ENCODE measurements at regions not wholly inside any gene's neighbourhood (a gene's known extent, or its start where the extent isn't known, plus 50 kb on each side); places are given as distances from the start of the nearest gene placed in this dataset.

DNA sequence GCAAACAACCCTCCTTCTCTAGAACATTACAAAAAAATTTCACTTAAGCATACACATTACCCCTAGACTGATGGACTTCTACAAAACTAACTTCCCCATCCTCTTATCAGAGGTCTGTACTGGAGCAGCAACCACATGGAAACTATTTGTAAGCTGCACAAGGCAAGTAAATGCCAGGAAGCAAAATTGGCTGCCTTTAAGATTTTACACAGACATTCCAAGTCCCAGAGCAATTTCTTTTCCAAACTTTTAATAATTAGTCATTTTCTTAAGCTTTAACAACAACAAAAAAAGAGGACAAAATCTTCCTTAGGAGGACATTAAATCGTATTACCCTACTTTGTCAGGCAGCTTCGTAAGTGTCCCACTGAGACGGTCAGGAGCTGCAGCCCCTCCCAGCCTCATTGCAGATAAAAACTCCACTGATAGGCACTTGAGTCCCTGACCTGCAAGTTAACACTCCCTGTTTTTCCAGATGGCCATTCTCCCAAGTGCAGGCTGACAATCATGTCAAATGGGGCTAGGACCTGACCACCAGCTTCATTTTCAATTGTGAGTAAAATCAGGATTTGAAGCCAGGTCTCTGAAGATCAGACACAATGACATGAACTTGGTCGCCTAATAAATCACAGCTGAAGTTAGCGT is 680.1 kb downstream of the DIAPH3 start:
- no peak for DNase-seq (ENCODE audit: low read depth in 3 of 3)

DNA sequence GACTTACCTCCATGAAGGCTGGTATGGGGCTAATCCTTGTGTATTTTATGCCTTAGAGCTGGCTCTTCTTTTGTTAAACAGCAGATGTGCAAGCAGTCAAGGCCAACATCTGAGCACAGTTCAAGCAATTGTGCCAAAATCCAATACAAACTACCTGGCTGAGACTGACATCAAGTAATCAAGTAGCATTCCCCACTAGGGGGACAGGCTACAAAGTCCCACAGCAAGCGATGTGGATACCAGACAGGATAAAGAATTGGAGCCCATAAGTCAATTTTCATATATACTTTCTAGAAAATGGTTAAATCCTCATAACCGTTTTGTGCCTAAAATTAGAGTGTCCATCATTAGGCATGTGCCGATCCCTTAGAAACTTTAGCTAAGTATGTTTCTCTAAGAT is 675.8 kb downstream of the DIAPH3 start:
- no peak for DNase-seq (ENCODE audit: low read depth in 3 of 3)

DNA sequence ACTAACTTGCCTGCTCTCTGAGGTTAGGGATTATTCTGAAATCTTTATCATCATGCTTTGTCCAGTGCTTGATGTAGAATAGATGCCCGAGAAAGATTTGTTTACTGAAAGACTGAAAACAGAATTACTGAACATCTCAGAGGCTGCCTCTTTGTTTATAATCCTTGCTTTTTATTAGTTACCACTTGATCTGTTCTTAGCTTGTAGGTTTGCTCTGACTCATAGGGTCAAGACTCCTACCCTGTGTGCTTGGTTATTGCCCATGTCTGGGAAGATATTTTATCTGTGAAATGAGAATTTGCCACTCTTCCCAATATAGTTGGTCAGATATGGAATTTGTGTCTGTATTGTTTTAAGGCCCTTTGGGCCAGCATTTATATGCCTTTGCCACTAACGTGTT is 675.3 kb downstream of the DIAPH3 start:
- no peak for DNase-seq (ENCODE audit: low read depth in 3 of 3)

DNA sequence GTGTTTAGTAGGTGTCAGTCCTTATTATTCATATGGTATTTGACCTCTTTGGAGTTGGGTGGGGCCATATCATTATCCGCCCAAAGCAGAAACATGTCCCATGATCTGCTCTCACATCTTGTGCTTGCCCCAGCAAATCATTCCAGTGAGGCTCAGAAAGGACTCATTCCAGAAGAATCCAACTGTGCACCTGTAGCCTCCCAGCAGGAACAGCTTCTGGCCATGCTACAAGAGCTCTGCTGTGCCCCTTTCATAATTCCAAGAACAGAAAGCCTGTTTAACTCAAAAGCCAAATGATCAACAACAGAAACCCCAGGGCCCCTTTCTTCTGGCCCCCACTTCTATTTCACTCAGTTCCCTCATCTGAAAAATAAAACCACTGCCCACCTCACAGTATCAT is 673.1 kb downstream of the DIAPH3 start:
- DNase-seq (ENCODE audit: low read depth in 3 of 3) = no peak

DNA sequence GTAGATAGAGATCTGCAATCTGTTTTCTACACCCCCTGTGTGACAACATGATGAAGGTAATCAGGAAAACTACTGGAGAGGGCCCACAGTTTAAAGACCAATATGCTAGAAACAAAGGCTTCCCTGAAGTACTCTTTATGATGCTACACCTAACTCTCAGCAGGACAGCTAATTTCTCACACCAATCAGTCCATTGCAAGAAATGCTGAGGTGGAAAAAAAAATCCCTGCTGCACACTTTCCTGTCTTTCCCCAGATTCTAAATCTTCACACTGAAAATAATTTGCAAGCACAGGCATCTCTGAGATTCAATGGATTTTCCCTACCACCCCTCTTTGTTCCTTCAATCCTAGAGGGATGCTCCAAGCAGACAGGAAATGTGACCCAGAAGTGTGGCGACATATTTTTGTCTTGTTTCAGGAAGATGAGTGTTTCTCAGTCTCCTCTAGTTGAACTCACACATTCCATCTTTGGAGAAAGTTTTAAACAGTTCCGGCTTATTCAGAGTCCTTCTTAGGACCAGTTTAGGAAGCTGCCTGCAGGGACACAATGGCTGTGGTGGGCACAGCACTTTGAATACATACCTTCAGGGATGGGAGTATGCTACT is 671.6 kb downstream of the DIAPH3 start:
- DNase-seq (ENCODE audit: low read depth in 3 of 3) = no peak

DNA sequence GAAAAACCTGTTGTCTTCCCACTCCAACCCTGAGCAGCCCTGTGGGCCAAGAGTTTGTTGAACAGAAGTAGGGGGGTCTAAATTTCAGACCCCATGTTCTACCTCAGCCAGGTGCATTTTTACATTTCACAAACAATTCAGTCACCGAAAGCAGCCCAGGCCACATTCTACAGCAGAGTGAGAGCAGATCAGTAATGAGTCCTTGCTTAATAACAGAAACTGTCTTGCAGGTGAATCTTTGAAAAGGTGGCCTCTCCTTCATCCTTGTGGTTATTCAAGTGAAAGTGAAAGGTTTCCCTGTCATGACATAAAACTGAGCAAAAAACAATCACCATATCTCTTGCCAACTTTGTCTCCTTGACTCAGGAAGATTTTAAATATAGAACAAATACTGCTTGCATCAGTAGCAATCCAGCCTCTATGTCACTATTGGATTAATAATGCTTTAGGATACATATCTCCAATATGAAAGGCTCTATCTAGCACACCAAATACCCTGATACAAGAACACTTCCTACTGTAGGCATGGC is 670.2 kb downstream of the DIAPH3 start:
- no peak for DNase-seq (ENCODE audit: low read depth in 3 of 3)

DNA sequence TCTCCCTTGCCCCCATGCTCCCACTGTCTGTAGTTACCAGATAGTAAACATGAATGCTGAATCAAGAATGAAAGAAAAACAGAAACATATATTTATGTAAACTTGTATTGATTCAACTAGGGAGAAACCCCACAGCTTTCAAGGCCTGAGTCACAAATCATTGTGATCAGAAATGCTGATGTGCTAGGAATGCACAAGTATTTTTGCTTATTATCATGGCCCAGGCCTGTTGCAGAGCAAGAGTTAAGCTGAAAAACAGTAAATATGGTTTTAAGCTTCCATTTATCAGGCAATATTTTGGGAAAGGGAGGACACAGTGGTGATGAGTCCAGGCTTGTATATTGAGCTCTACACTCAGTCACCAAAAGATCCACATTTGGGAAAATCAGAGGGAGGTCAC is 669.6 kb downstream of the DIAPH3 start:
- no peak for DNase-seq (ENCODE audit: low read depth in 3 of 3)

DNA sequence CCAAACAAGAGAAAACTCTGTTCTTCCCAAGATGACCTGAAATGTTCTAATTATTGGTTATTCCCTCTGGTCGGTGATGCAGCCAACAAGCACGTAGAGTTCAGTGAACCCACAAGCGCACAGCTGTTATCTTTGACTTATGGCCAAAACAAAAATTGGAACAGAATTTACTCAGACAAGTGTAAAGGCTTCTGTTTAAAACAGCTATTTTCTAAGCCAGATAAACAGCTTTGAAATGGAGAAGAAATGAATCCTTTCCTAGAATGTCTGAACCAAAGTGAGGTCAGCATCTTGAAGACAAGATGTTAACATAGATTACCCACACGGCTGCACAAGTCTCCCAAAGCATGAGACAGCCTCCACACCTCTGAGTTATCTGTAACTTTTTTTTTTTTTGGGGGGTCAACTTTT is 669.2 kb downstream of the DIAPH3 start:
- no peak for DNase-seq (ENCODE audit: low read depth in 3 of 3)

DNA sequence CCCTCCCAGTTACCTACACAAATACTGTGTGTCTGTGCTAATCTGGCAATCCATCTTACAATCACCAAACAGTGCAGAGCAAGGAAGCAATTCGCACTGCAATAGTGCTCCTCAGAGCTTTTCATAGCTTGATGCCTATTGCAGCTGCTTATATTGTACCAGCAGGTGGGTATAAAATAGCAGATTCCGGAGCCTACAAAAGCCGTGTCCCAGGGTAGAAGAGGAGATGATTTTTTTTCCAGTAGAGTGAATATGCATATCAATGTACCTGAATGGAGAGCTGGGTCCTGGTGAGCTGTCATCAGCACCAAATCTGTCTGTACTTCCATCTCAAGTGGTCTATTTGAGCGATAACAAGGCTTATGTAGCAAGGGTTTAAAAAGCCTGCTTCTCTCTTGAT is 668.4 kb downstream of the DIAPH3 start:
- DNase-seq (ENCODE audit: low read depth in 3 of 3) = no peak

DNA sequence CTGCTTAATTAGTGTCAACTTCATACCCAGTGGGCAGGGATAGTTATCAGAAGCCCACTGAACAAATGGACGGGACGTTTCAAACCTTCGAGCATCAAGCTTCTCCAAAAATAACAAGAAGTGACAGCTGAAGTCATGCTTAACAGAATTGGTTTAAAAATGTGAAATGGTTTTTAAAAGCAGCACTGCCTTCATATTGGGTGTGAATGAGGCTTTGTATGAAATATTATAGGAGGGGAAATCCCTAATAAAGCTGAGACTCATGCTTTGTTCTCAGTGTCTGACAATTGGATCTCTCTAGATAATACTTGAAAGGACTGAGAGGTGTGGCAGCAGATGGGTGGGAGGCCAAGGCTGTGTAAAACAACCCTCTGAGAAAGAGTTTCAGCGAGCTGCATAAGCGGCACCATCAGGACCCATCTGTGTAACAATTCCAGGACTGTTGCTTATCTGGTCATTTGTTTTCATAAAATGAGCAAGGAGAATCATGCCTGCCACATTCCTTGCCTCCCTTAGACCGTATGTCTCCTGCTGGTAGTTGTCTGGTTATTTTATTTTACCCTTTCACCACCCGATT is 667.7 kb downstream of the DIAPH3 start:
- no peak for DNase-seq (ENCODE audit: low read depth in 3 of 3)

DNA sequence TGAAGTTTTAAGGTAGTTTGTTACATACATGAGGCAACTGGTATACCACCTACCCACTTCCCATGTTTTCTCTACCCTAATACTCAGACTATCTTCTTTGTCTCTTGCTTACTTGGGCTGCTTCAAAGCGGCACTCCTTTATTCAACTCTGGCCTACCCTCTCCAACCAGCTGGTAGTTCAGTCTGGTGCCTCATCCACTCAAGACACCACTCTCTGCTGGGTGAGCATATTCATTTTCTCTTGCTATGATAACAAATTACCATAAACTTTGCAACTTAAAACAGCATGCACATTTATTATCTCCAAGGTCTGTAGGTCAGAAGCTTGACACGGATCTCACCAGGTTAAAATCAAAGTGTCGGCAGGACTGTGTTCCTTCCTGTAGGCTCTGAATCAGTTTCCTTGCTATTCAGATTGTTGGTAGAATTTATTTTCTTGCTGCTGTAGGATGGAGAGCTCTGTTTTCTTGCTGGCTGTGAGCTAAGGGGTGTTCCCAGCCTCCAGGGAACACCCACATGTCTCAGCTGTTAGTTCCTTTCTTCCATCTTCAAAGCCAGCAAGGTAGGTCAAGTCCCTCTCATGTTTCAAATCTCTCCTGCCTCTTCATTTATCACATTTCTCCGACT is 666.0 kb downstream of the DIAPH3 start:
- no peak for DNase-seq (ENCODE audit: low read depth in 3 of 3)

DNA sequence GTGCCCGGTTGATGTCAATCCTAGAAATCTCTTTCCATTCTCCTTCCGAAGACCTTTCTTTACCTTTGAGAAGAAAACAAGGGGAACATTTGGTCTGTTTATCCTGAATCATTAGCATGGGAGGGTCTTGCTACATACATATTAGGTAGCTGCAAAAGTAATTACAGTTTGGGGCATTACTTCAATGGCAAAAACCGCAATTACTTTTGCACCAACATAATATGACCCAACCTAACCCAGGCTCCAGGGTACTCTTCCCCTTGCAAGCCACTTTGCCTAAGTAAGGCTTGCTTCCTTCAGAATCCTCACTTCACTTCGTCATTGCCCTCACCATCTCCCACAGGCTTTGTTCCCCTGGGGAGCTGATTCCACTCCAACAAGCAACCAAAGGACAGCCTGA is 662.7 kb downstream of the DIAPH3 start:
- no peak for DNase-seq (ENCODE audit: low read depth in 3 of 3)

DNA sequence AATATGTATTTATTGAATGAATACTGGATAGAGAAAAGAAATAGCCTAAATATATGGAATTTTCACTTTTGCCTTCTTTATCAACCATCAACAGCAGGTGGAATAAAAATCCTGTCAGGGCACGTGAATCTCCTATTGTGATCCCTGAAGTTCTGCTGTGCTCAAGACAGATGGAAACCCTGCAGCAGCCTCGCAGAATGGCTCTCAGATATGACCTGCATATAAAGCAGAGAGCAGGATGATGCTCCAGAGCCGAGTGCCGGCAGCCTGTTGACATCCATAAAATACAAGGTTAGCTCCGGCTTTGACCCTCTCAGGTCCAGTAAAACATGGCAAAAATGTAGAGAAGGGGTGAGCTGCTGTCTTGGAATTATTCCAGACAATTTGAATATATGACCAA is 659.3 kb downstream of the DIAPH3 start:
- DNase-seq (ENCODE audit: low read depth in 3 of 3) = no peak

DNA sequence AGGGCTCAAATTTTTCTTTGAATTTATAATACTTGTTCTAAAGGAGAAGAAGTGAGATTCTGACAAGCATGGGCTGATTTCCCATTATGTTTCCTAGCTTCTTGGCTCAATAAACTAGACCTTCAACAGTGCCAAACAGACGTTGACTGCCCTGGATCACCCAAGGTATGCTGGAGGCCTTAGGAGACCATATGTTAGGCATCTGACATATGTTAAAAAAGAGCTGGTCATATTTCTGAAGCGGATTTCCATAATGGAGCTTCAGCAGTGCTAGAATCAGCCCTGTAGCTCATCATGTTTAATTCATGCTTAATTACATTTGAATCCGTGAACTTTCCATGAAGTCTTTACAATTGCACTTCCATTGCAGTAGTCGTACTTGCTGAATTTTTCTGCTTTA is 653.3 kb downstream of the DIAPH3 start:
- DNase-seq (ENCODE audit: low read depth in 3 of 3) = no peak

DNA sequence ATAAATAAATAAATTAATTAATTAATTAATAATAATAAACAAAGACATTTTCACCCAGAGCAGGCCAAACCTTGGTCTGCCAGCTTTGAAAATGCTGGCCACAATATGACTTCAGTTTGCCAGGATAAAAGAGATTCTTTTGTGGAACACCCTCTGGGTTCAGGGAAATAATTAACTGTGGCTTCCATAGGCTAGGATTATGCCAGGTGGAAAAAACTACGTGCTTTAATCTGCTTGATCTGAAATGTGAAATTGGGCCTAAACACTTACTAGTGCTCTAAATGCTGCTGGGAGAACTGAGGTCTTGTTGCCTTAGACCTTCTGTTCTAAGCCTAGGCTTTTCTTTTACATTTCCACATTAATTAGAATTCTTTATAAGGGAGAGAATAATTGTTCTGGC is 650.0 kb downstream of the DIAPH3 start:
- DNase-seq (ENCODE audit: low read depth in 3 of 3) = no peak

DNA sequence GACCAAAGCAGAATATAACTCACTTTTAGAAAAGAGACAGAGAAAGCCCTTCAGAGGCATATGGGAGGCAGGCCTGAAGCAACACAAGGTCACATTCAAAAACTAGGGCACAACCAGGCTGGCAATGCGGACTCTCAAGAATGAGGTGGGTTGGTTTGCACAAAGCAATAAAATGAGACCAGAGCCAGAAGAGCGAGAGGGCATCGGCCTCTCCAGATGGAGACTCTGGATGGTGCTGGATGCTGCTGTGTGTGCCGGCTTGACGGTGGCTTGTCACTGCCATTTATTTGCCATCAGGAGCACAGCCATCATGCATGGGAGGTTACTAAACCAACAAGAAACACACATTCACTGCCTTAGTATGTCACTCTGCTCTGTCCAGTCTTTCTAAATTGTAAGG is 649.4 kb downstream of the DIAPH3 start:
- no peak for DNase-seq (ENCODE audit: low read depth in 3 of 3)

DNA sequence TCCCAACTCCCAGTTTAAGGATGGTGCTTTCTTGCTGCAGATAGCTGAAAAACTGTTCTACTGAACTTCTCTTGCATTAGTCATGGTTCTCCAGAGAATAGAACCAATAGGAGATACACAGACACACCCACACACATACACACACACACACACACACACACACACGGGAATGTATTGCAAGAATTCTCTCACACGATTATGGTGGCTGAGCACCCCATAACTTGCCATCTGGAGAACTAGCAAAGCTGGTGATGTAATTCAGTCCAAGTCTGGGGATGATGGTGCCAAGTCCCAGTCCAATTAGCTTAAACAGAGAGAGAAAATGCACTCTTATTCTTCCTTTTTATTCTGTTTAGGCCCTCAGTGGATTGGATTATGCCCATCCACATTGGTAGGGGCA is 643.9 kb downstream of the DIAPH3 start:
- no peak for DNase-seq (ENCODE audit: low read depth in 3 of 3)

DNA sequence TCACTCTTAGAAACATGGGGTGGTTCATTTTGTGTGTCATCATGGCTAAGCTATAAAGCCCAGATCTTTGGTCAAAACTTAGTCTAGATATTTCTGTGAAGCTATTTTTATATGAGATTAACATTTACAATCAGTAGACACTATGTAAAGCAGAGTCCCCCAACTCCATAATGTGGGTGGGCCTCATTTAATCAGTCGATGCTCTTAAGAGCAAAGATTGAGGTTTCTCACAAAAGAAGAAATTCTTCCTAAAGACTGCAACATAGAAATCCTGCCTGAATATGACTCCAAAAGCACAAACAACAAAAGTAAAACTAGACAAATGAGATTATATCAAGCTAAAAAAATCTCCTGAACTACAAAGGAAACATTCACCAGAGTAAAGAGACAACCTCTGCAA is 642.2 kb downstream of the DIAPH3 start:
- DNase-seq (ENCODE audit: low read depth in 3 of 3) = no peak

DNA sequence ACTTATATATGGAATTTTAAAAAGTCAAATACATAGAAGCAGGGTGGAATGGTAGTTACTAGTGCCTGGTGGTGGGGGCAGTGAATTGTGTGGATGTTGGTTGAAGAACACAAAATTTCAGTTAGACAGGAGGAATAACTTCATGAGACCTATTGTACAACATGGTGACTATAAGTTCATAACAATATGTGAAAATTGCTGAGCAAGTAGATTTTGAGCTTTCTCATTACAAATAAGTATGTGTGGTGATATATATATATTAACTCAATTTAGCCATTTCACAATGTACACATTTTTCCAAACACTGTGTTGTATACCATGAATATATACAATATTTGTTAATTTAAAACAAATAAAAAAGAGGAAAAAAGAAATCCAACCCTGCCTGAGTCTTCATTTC is 641.1 kb downstream of the DIAPH3 start:
- no peak for DNase-seq (ENCODE audit: low read depth in 3 of 3)

DNA sequence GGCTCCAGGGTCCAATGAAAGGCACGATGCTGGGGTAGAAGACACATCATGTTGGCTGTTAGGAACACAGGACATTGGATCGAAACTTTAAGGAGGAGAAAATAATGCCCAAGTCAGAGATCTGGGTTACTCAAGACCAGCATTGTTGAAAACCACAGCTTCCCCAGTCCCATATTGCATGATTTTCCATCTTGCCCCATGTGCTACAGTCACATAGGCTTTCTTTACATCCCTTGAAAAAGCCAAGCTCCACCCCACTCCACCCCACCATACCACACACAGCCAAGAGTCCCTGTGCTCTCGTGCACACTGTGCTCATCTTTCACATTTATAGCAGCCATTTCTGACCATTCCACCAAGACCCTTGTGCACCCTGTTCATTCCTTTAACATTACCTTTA is 636.2 kb downstream of the DIAPH3 start:
- no peak for DNase-seq (ENCODE audit: low read depth in 3 of 3)

DNA sequence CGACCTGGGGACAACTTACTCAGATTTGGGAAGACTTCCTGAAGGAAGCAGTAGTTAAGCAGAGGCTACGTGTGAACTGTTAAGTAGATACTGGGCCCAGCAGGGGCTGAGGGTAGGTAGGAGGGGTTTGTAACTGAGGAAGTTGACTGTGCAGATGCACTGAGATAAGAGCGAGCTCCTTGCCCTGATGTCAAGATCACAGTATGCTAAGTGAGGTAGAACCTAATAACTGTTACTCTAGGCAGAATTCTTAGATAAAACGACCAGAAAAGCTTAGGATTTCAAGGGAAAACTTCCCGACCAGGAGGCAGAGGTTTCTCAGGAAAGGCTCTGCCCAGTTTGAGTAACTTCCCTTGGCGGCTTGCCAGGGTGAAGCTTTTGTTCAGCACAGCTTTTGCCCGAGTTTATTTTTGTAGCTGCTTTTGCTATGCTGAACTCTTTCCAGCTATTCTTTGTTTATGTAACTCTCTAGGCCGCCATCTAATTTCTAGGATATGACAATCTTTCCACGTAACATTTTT is 632.1 kb downstream of the DIAPH3 start:
- DNase-seq (ENCODE audit: low read depth in 3 of 3) = no peak

DNA sequence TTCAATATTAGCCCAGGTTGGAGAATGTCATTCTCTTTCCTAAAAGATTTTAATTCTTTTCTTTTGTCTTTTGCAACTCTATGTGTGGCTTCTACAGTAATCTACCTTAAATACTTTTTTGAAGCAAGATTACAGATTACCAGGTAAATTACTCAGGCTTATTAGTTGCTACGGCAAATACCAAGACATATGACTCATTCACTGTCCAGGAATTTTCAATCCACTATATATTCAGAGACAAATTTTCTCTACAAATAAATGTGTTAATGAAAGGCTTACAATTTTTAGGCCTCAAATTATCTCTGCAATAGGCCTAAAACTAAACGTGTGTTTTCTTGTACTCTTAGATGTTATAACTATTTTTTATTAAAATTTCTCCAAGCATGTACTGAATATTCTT is 631.3 kb downstream of the DIAPH3 start:
- DNase-seq (ENCODE audit: low read depth in 3 of 3) = no peak

Measured in stimulated activated CD4-positive, alpha-beta T cell treated with anti-CD3 and anti-CD28 coated beads, TNF-alpha, amount 100 ng/mL, for 4 hours (primary cell).